H9 (cell line): ENCODE measurements at regions not wholly inside any gene's neighbourhood (a gene's known extent, or its start where the extent isn't known, plus 50 kb on each side); places are given as distances from the start of the nearest gene placed in this dataset.

Source experiments
- DNase-seq: peaks from one replicate; pipeline ENCODE4 v3.0.0-alpha.2; 2017
- H2AFZ ChIP-seq: one replicate; pipeline ENCODE4 v1.6.1; 2013; ENCODE audit warnings: mild to moderate bottlenecking, low read length, control low read depth, moderate library complexity
- H2AK5ac ChIP-seq: 2 replicates; pipeline ENCODE4 v1.6.1; 2013; ENCODE audit warnings: low read length, control low read depth, mixed read lengths; ENCODE audit not compliant: insufficient read length
- H2BK120ac ChIP-seq: one replicate; pipeline ENCODE4 v1.6.1; 2013; ENCODE audit warnings: low read depth, mild to moderate bottlenecking, low read length, control low read depth, inconsistent platforms; ENCODE audit not compliant: poor library complexity, severe bottlenecking
- H2BK12ac ChIP-seq: 2 replicates; pipeline ENCODE4 v1.6.1; 2013; ENCODE audit warnings: low read length, control low read depth, mixed read lengths, low read depth; ENCODE audit not compliant: insufficient read length
- H2BK15ac ChIP-seq: 2 replicates; pipeline ENCODE4 v1.6.1; 2013; ENCODE audit warnings: low read depth, low read length, control low read depth
- H2BK20ac ChIP-seq: one replicate; pipeline ENCODE4 v1.6.1; 2013; ENCODE audit warnings: low read depth, mild to moderate bottlenecking, low read length, control low read depth, inconsistent platforms; ENCODE audit not compliant: poor library complexity, severe bottlenecking
- H2BK5ac ChIP-seq: 2 replicates; pipeline ENCODE4 v1.6.1; 2013; ENCODE audit warnings: low read length, control low read depth, mixed read lengths; ENCODE audit not compliant: insufficient read length
- H3K14ac ChIP-seq: 2 replicates; pipeline ENCODE4 v1.6.1; 2013; ENCODE audit warnings: low read length, control low read depth; ENCODE audit not compliant: insufficient read depth
- H3K18ac ChIP-seq: 2 replicates; pipeline ENCODE4 v1.6.1; 2013; ENCODE audit warnings: low read depth, mild to moderate bottlenecking, mixed read lengths, low read length, control low read depth; ENCODE audit not compliant: insufficient read length
- H3K23ac ChIP-seq: 2 replicates; pipeline ENCODE4 v1.6.1; 2013; ENCODE audit warnings: low read length, control low read depth, mixed read lengths, low read depth; ENCODE audit not compliant: insufficient read length
- H3K23me2 ChIP-seq: 2 replicates; pipeline ENCODE4 v1.6.1; 2013; ENCODE audit warnings: low read depth, mild to moderate bottlenecking, mixed read lengths, low read length, control low read depth; ENCODE audit not compliant: insufficient read length, poor library complexity, severe bottlenecking
- H3K27ac ChIP-seq: 2 replicates; pipeline ENCODE4 v1.5.1; 2013; ENCODE audit warnings: low read length, control low read depth, mixed read lengths, low read depth; ENCODE audit not compliant: insufficient read length
- H3K27me3 ChIP-seq: 2 replicates; pipeline ENCODE4 v1.6.1; 2013; ENCODE audit warnings: low read length, control low read depth, inconsistent platforms; ENCODE audit not compliant: insufficient read depth
- H3K4ac ChIP-seq: 2 replicates; pipeline ENCODE4 v1.6.1; 2013; ENCODE audit warnings: low read depth, mild to moderate bottlenecking, control low read depth, inconsistent platforms, low read length, moderate library complexity
- H3K4me1 ChIP-seq: 2 replicates; pipeline ENCODE4 v1.6.1; 2013; ENCODE audit warnings: low read length, control low read depth, inconsistent platforms; ENCODE audit not compliant: insufficient read depth
- H3K4me2 ChIP-seq: 2 replicates; pipeline ENCODE4 v1.6.1; 2013; ENCODE audit warnings: low read length, control low read depth, mixed read lengths; ENCODE audit not compliant: insufficient read length, insufficient read depth
- H3K56ac ChIP-seq: 2 replicates; pipeline ENCODE4 v1.6.1; 2013; ENCODE audit warnings: low read depth, mild to moderate bottlenecking, mixed read lengths, low read length, control low read depth; ENCODE audit not compliant: insufficient read length
- H3K79me1 ChIP-seq: 2 replicates; pipeline ENCODE4 v1.6.1; 2013; ENCODE audit warnings: low read depth, mild to moderate bottlenecking, moderate library complexity, low read length, control low read depth, inconsistent platforms; ENCODE audit not compliant: insufficient read depth, poor library complexity, severe bottlenecking
- H3K79me2 ChIP-seq: 2 replicates; pipeline ENCODE4 v1.6.1; 2013; ENCODE audit warnings: low read length, control low read depth, inconsistent platforms; ENCODE audit not compliant: insufficient read depth
- H3K9ac ChIP-seq: 2 replicates; pipeline ENCODE4 v1.6.1; 2013; ENCODE audit warnings: low read length, control low read depth, mixed read lengths; ENCODE audit not compliant: insufficient read length; ENCODE audit errors: extremely low read depth
- H3K9me3 ChIP-seq: one replicate; pipeline ENCODE4 v1.6.1; 2013; ENCODE audit warnings: low read depth, low read length, inconsistent platforms; ENCODE audit not compliant: control insufficient read depth
- H3T11ph ChIP-seq: one replicate; pipeline ENCODE4 v1.6.1; 2013; ENCODE audit warnings: mild to moderate bottlenecking, low read length, control low read depth, inconsistent platforms
- H4K20me1 ChIP-seq: one replicate; pipeline ENCODE4 v1.6.1; 2013; ENCODE audit not compliant: control insufficient read depth, insufficient read length, insufficient read depth
- H4K5ac ChIP-seq: 2 replicates; pipeline ENCODE4 v1.6.1; 2013; ENCODE audit warnings: low read depth, mild to moderate bottlenecking, mixed read lengths, low read length, control low read depth; ENCODE audit not compliant: insufficient read length
- H4K8ac ChIP-seq: replicated peaks from 2 replicates; pipeline ENCODE4 v1.6.1; 2013; ENCODE audit warnings: low read length, control low read depth, mixed read lengths, low read depth; ENCODE audit not compliant: insufficient read length
- H4K91ac ChIP-seq: 2 replicates; pipeline ENCODE4 v1.6.1; 2013; ENCODE audit warnings: low read depth, mild to moderate bottlenecking, moderate library complexity, mixed read lengths, low read length, control low read depth; ENCODE audit not compliant: insufficient read length
- H3K27ac Mint-ChIP-seq, 3 experiments: 2 replicates in 2 of 3; 3 replicates in 1 of 3; pipeline ENCODE4 v1.8.0; 2020 to 2021; ENCODE audit warnings: mixed read lengths in 3 of 3, mild to moderate bottlenecking in 1 of 3, moderate library complexity in 1 of 3
- H3K27me3 Mint-ChIP-seq: 2 replicates; pipeline ENCODE4 v1.8.0; 2021; ENCODE audit warnings: low read depth, mild to moderate bottlenecking, moderate library complexity, mixed read lengths
- H3K36me3 Mint-ChIP-seq, 3 experiments: 2 replicates in 2 of 3; 3 replicates in 1 of 3; pipeline ENCODE4 v1.8.0; 2020 to 2021; ENCODE audit warnings: low read depth in 3 of 3, mixed read lengths in 3 of 3; ENCODE audit not compliant: insufficient read depth in 1 of 3
- H3K4me1 Mint-ChIP-seq, 2 experiments: 2 replicates each; pipeline ENCODE4 v1.8.0; 2020; ENCODE audit warnings: mixed read lengths in 2 of 2
- H3K4me3 Mint-ChIP-seq, 2 experiments: 2 replicates in 1 of 2; 3 replicates in 1 of 2; pipeline ENCODE4 v1.8.0; 2020 to 2021; ENCODE audit warnings: mild to moderate bottlenecking in 2 of 2, mixed read lengths in 2 of 2, moderate library complexity in 1 of 2
- H3K9me3 Mint-ChIP-seq, 2 experiments: 2 replicates in 1 of 2; 3 replicates in 1 of 2; pipeline ENCODE4 v1.8.0; 2020; ENCODE audit warnings: mild to moderate bottlenecking in 2 of 2, mixed read lengths in 2 of 2, moderate library complexity in 1 of 2
- CTCF ChIP-seq: fragments of 200-600 bp; sonication (generic); conservative IDR thresholded peaks from 3 replicates; pipeline ENCODE4 v1.8.0; 2021; ENCODE audit warnings: antibody characterized with exemption, mild to moderate bottlenecking
- WGBS: extraction: QIAGEN DNeasy Blood & Tissue Kit; methylation state at CpG from one replicate; pipeline ENCODE4 v1.1.7; 2013; ENCODE audit warnings: missing lambda C conversion rate, low lambda C conversion rate, mixed read lengths; ENCODE audit not compliant: insufficient read length; ENCODE audit errors: extremely low coverage; 5-methylcytosine and 5-hydroxymethylcytosine counted together

GRCh38 chr20:23267909-23268308 is 82.7 kb upstream of the NXT1 start:
- peaks cover 23 to 25% of the 10 kb centered on the region in 2 experiments for H3K9me3 Mint-ChIP-seq
- Histone ChIP-seq H3K4ac (no peak overlapping the region), H4K5ac (no peak overlapping the region), H3K14ac (no peak overlapping the region), H2BK15ac (no peak overlapping the region), H2BK5ac (no peak overlapping the region), H2BK20ac (no peak overlapping the region), H3K56ac (no peak overlapping the region), H3K9me3 (peaks cover 8% of the 10 kb centered on the region), H3K23me2 (no peaks in the 10 kb centered on the region), H3K27me3 (no peaks in the 10 kb centered on the region), H3K4me2 (no peak overlapping the region), H3K27ac (no peak overlapping the region), H3K79me2 (no peaks in the 10 kb centered on the region), H3K23ac (no peak overlapping the region), H3K4me1 (no peaks in the 10 kb centered on the region), H4K8ac (no peak overlapping the region), H2BK120ac (no peak overlapping the region), H3K9ac (no peak overlapping the region), H4K91ac (no peak overlapping the region), H3K18ac (no peak overlapping the region), H4K20me1 (no peaks in the 10 kb centered on the region), H2AFZ (no peak overlapping the region), H2BK12ac (no peak overlapping the region), H3K79me1 (no peaks in the 10 kb centered on the region), H2AK5ac (no peak overlapping the region), H3T11ph (no peak overlapping the region)
- H3K36me3 Mint-ChIP-seq, result peaks cover 11 to 19% (median 15%) of the 10 kb centered on the region in 3 experiments; a peak in 6 of 7 replicates
- TF ChIP-seq CTCF, result no peak
- WGBS, result no CpG with 5 or more reads among the region's 2 CpGs
- H3K4me1 Mint-ChIP-seq, result peaks cover 8 to 12% of the 10 kb centered on the region in 2 experiments; a peak in 3 of 4 replicates
- H3K4me3 Mint-ChIP-seq, result no peak overlapping the region
- no peak overlapping the region for H3K27ac Mint-ChIP-seq
- no peak for DNase-seq
- H3K27me3 Mint-ChIP-seq, result peaks cover 6% of the 10 kb centered on the region
